IMR-90 (cell line): ENCODE measurements at regions not wholly inside any gene's neighbourhood (a gene's known extent, or its start where the extent isn't known, plus 50 kb on each side); places are given as distances from the start of the nearest gene placed in this dataset.

Source experiments
- ATAC-seq: fragments of 200-7000 bp; cut with Tn5 transposase; 2 replicates; pipeline ENCODE4 v1.9.1; 2020; ENCODE audit warnings: low read depth, mild to moderate bottlenecking, moderate library complexity
- BruUV-seq: library from RNA; stranded (reverse); fragments of 400-500 nt; replicated peaks from 2 replicates; lab custom pipeline; 2021; lab: Mats Ljungman, UMichigan
- CTCF ChIA-PET: fragments of 300-600 bp; formaldehyde crosslinking; extraction: SDS; loops from one replicate; lab custom pipeline; 2021; ENCODE audit warnings: antibody characterized with exemption; lab: Yijun Ruan, JAX
- POLR2A ChIA-PET: fragments of 300-600 bp; sonication (Branson Sonifier 250); formaldehyde crosslinking; loops from one replicate; lab custom pipeline; 2022; ENCODE audit warnings: antibody characterized with exemption; ENCODE audit not compliant: unreplicated experiment; lab: Charles Lee
- DNase-seq: peaks from one replicate; pipeline ENCODE4 v3.0.0; 2013
- H2AFZ ChIP-seq: replicated peaks from 2 replicates; pipeline ENCODE3; 2013; ENCODE audit warnings: low read length, mild to moderate bottlenecking; ENCODE audit not compliant: poor library complexity
- H2AK5ac ChIP-seq: 2 replicates; pipeline ENCODE4 v1.6.1; 2013; ENCODE audit warnings: low read depth, low read length, inconsistent platforms
- H2AK9ac ChIP-seq: replicated peaks from 2 replicates; pipeline ENCODE3; 2013; ENCODE audit warnings: mild to moderate bottlenecking, low read depth, low read length, moderate library complexity; ENCODE audit not compliant: poor library complexity
- H2BK120ac ChIP-seq: 2 replicates; pipeline ENCODE4 v1.6.1; 2013; ENCODE audit warnings: low read depth, low read length, inconsistent platforms
- H2BK15ac ChIP-seq: 3 replicates; pipeline ENCODE4 v1.6.1; 2013; ENCODE audit warnings: low read depth, low read length, inconsistent platforms
- H2BK20ac ChIP-seq: 2 replicates; pipeline ENCODE4 v1.6.1; 2013; ENCODE audit warnings: low read depth, mild to moderate bottlenecking, inconsistent platforms, low read length, moderate library complexity
- H2BK5ac ChIP-seq: 2 replicates; pipeline ENCODE4 v1.6.1; 2013; ENCODE audit warnings: mild to moderate bottlenecking, low read depth, low read length, inconsistent platforms; ENCODE audit not compliant: poor library complexity, severe bottlenecking
- H3K14ac ChIP-seq: replicated peaks from 2 replicates; pipeline ENCODE4 v1.6.1; 2013; ENCODE audit warnings: low read depth, low read length, inconsistent platforms
- H3K18ac ChIP-seq: 2 replicates; pipeline ENCODE4 v1.6.1; 2013; ENCODE audit warnings: low read depth, low read length, control low read depth
- H3K23ac ChIP-seq: 2 replicates; pipeline ENCODE4 v1.6.1; 2013; ENCODE audit warnings: low read depth, low read length, inconsistent platforms
- H3K27ac ChIP-seq: 2 replicates; pipeline ENCODE4 v1.5.1; 2013; ENCODE audit warnings: mild to moderate bottlenecking, control low read depth, low read length; ENCODE audit not compliant: insufficient read depth
- H3K27me3 ChIP-seq: 2 replicates; pipeline ENCODE4 v1.6.1; 2013; ENCODE audit warnings: low read length; ENCODE audit not compliant: control insufficient read depth, insufficient read depth
- H3K36me3 ChIP-seq: 2 replicates; pipeline ENCODE4 v1.6.1; 2013; ENCODE audit warnings: low read length, mixed read lengths; ENCODE audit not compliant: control insufficient read depth, insufficient read depth
- H3K4ac ChIP-seq: 2 replicates; pipeline ENCODE4 v1.6.1; 2013; ENCODE audit warnings: low read depth, low read length, inconsistent platforms
- H3K4me1 ChIP-seq: 2 replicates; pipeline ENCODE4 v1.6.1; 2013; ENCODE audit warnings: low read length, mixed read lengths; ENCODE audit not compliant: control insufficient read depth, insufficient read depth
- H3K4me2 ChIP-seq: 2 replicates; pipeline ENCODE4 v1.6.1; 2013; ENCODE audit warnings: low read depth, mild to moderate bottlenecking, control low read depth, low read length, moderate library complexity
- H3K4me3 ChIP-seq: 2 replicates; pipeline ENCODE4 v1.5.1; 2013; ENCODE audit warnings: low read depth, mild to moderate bottlenecking, control low read depth, low read length, moderate library complexity; ENCODE audit not compliant: insufficient read depth
- H3K56ac ChIP-seq: 2 replicates; pipeline ENCODE4 v1.6.1; 2013; ENCODE audit warnings: low read length, inconsistent platforms; ENCODE audit not compliant: insufficient read depth; ENCODE audit errors: extremely low read depth
- H3K79me1 ChIP-seq, 2 experiments: 2 replicates each; pipeline ENCODE4 v1.6.1; 2013; ENCODE audit warnings: low read length in 2 of 2, inconsistent platforms in 1 of 2, low read depth in 1 of 2
- H3K9ac ChIP-seq: 2 replicates; pipeline ENCODE4 v1.6.1; 2013; ENCODE audit warnings: low read depth, low read length, control low read depth
- H3K9me1 ChIP-seq: 2 replicates; pipeline ENCODE4 v1.6.1; 2013; ENCODE audit warnings: low read length, inconsistent platforms; ENCODE audit not compliant: insufficient read depth
- H3K9me3 ChIP-seq: 2 replicates; pipeline ENCODE4 v1.6.1; 2013; ENCODE audit warnings: low read length; ENCODE audit not compliant: control insufficient read depth, insufficient read depth
- H4K20me1 ChIP-seq: 2 replicates; pipeline ENCODE4 v1.6.1; 2013; ENCODE audit warnings: low read length, inconsistent platforms; ENCODE audit not compliant: insufficient read depth
- H4K5ac ChIP-seq: 2 replicates; pipeline ENCODE4 v1.6.1; 2013; ENCODE audit warnings: mild to moderate bottlenecking, low read depth, low read length, control low read depth
- H4K8ac ChIP-seq, 2 experiments: 2 replicates each; pipeline ENCODE4 v1.6.1; 2013; ENCODE audit warnings: low read depth in 2 of 2, low read length in 2 of 2, control low read depth in 1 of 2, inconsistent platforms in 1 of 2
- H4K91ac ChIP-seq: 2 replicates; pipeline ENCODE4 v1.6.1; 2013; ENCODE audit warnings: low read depth, low read length, inconsistent platforms; ENCODE audit not compliant: insufficient read depth
- BHLHE40 ChIP-seq: fragments of 150-350 bp; IDR thresholded peaks from 2 replicates; pipeline ENCODE4 v1.6.1; 2016; ENCODE audit warnings: mild to moderate bottlenecking, low read depth, low read length
- CEBPB ChIP-seq: IDR thresholded peaks from 2 replicates; pipeline ENCODE4 v1.6.1; 2012; ENCODE audit warnings: low read depth, low read length, improper control_type of control experiment
- MXI1 ChIP-seq: IDR thresholded peaks from 2 replicates; pipeline ENCODE4 v1.6.1; 2012; ENCODE audit warnings: low read depth, mild to moderate bottlenecking, low read length, moderate library complexity, borderline replicate concordance
- POLR2A ChIP-seq: IDR thresholded peaks from 2 replicates; pipeline ENCODE4 v1.6.1; 2012; ENCODE audit warnings: mild to moderate bottlenecking, low read depth, low read length
- RAD21 ChIP-seq: IDR thresholded peaks from 2 replicates; pipeline ENCODE4 v1.6.1; 2012; ENCODE audit warnings: low read length, improper control_type of control experiment
- RCOR1 ChIP-seq: IDR thresholded peaks from 2 replicates; pipeline ENCODE4 v1.6.1; 2012; ENCODE audit warnings: mild to moderate bottlenecking, low read length, improper control_type of control experiment; ENCODE audit not compliant: insufficient replicate concordance
- RFX5 ChIP-seq: IDR thresholded peaks from 2 replicates; pipeline ENCODE4 v1.8.0; 2012; ENCODE audit warnings: low read depth, mild to moderate bottlenecking, low read length, moderate library complexity
- WGBS, 2 experiments: methylation state at CpG; one replicate each; pipeline versions ENCODE4 v1.1.5 to v1.1.7; 2013; ENCODE audit warnings: missing lambda C conversion rate in 2 of 2; ENCODE audit not compliant: insufficient read length in 1 of 2; ENCODE audit errors: extremely low coverage in 2 of 2; 5-methylcytosine and 5-hydroxymethylcytosine counted together
- dilution Hi-C: fragments of 300-500 bp; cut with HindIII; formaldehyde crosslinking; loops from one replicate; pipeline ENCODE4 v1.14.3; 2018; ENCODE audit warnings: low sequenced_read_pairs; ENCODE audit not compliant: unreplicated experiment
- in situ Hi-C: fragments of 300-500 bp; cut with MboI; formaldehyde crosslinking; loops from 3 replicates; pipeline ENCODE4 v1.14.3; 2019; ENCODE audit warnings: low sequenced_read_pairs, inconsistent platforms, mixed read lengths
- intact Hi-C: fragments of 100-400 bp; cut with micrococcal nuclease; formaldehyde crosslinking; loops from 2 replicates; pipeline ENCODE4 v1.10.0; 2022

DNA sequence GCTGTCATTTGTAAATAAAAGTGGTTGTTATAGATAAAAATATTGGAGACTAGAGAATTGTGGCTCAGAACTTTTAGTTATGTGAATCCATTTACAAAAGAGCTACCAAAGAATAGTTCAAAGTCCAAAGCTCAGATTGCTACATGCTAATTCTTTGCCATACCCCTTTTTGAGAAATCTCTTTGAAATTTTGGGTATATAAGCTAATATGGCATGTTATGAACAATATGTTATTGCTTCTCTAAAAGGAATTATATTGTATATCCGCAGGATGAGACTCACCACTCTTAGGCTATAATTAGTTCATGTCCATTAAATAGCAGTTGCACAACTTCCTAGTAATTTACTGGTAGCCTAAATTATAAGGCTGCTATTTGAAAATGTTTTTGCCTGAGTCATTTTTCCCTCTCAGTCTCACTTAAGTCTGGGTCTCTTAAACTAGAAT lies 178.0 kb downstream of the ZNF281 start:
- dilution Hi-C loops (no loop called here), in situ Hi-C loops (no loop called here)
- CTCF ChIA-PET, result interaction anchor here (1.3 kb wide), 1 partner anchor 9 kb away, joined by 4 read pairs; no protein-coding TSS in a partner anchor

More for the DNA sequence above, 178.0 kb downstream of the ZNF281 start:
- H3K4me3 ChIP-seq, result no peak overlapping the region
- no peak overlapping the region; the same call in 1 of the 2 replicates for H3K4me2 ChIP-seq
- H2BK20ac ChIP-seq, result no peak overlapping the region; the same call in 1 of the 2 replicates
- H4K8ac ChIP-seq, result peak overlapping the region; percentile 70 to 76; a peak in 2 of 4 replicates
- H3K79me1 ChIP-seq, result no peaks in the 10 kb centered on the region
- peak overlapping the region; percentile 80; the same call in 1 of the 2 replicates for H3K4ac ChIP-seq
- no peak overlapping the region for H4K91ac ChIP-seq
- peak overlapping the region; percentile 70; the same call in 1 of the 2 replicates for H4K5ac ChIP-seq
- no peaks in the 10 kb centered on the region for H3K9me3 ChIP-seq
- TF ChIP-seq CEBPB, result peak; percentile 91
- no peak for TF ChIP-seq RCOR1
- TF ChIP-seq RAD21, result no peak
- no peak for TF ChIP-seq MXI1
- no peak for TF ChIP-seq POLR2A
- TF ChIP-seq BHLHE40, result no peak
- no peak for TF ChIP-seq RFX5
- no peaks in the 10 kb centered on the region for H4K20me1 ChIP-seq
- peak overlapping the region; percentile 79; the same call in 1 of the 2 replicates for H2BK120ac ChIP-seq
- peak overlapping the region; percentile 84; the same call in 2 of the 3 replicates for H2BK15ac ChIP-seq
- ATAC-seq (peak; percentile 55), DNase-seq (peak; percentile 45)
- H2AK9ac ChIP-seq, result no peak overlapping the region
- H3K56ac ChIP-seq, result no peak overlapping the region
- intact Hi-C loops, result no loop called here
- H2AK5ac ChIP-seq, result no peak overlapping the region
- no peak overlapping the region for H3K23ac ChIP-seq
- H3K4me1 ChIP-seq, result peaks cover 11% of the 10 kb centered on the region
- no peaks in the 10 kb centered on the region for H3K27me3 ChIP-seq
- H3K18ac ChIP-seq, result peak overlapping the region; percentile 87; the same call in 1 of the 2 replicates
- H3K36me3 ChIP-seq, result no peaks in the 10 kb centered on the region
- no TSS peak for BruUV-seq
- H2BK5ac ChIP-seq, result peak overlapping the region; percentile 92
- no CpG with 5 or more reads among the region's 1 CpG for WGBS, 2 experiments
- H3K14ac ChIP-seq, result no peak overlapping the region
- no peaks in the 10 kb centered on the region for H3K9me1 ChIP-seq
- H3K27ac ChIP-seq, result no peak overlapping the region
- POLR2A ChIA-PET, result no interaction called here
- no peak overlapping the region for H3K9ac ChIP-seq
- no peak overlapping the region for H2AFZ ChIP-seq
